HG02610 (cell line): ENCODE measurements at regions not wholly inside any gene's neighbourhood (a gene's known extent, or its start where the extent isn't known, plus 50 kb on each side); places are given as distances from the start of the nearest gene placed in this dataset.
"Not testable (repeated sequence)": the region's sequence is repeated elsewhere in the genome, so short reads cannot be mapped to it uniquely, and the experiment has no call there.

ENCODE experiments used
- ATAC-seq: cut with Tn5 transposase; IDR thresholded peaks from one replicate; pipeline ENCODE4 v1.9.1; 2021; ENCODE audit warnings: mild to moderate bottlenecking, moderate library complexity; ENCODE audit not compliant: unreplicated experiment

DNA sequence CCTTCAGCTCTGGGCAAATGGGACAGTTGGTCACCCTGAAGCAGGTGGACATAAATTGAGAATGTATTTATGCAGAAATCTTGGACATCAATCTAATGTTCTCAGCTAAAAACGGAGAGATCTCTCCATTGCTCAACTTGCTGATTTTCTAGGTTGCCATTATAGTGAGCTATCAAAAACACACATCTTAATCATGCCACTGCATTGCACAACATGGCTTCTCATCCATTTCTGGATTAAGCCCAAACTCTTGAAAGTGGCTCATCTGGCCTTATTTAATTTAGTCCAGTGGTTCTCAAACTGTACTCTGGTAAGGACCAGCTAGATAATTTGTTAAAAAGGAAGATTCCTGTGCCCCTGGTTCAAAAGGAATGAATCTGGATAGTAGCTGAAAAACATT lies 324.9 kb upstream of the CITED2 start:
- ATAC-seq, result no peak

DNA sequence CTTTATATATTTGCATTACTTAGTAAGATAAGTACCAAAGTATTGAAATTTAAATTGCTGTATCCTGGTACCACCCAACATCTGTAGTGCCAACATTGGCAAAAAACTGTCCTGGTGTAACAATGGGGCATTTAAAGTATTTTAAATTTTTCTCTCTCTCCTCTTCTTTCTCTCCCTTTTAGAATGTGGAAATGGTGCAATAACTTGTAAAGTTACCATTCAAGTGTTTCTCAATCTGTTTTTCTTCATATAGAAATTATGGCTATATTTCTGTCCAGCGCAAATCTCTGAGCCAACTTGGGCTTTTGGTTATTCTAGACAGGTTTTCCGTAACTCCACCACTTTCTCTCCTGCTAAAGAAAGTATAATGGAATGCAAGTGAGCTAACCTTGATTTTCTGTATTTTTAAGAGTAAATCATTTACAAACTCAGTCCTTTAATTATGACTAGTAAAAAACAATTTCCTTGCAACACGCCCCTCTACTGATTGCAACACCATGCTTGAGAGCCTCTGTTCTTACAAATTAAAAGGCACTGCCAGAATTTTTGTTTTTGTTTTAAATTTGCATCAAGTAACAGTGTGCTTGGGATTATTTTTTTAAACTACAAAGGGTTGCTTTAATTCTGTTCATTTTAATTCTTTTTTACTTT lies 324.2 kb upstream of the CITED2 start:
- ATAC-seq, result no peak

DNA sequence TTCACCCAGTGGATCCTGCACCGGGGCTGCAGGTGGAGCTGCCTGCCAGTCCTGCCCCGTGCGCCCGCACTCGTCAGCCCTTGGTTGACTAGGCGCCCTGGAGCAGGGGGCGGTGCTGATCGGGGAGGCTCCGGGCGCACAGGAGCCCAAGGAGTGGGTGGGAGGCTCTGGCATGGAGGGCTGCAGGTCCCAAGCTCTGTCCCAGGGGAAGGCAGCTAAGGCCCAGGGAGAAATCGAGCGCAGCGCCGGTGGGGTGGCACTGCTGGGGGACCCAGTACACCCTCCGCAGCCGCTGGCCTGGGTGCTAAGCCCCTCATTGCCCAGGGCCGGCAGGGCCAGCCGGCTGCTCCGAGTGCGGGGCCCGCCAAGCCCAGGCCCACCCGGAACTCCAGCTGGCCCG lies 323.4 kb upstream of the CITED2 start:
- not testable (repeated sequence) for ATAC-seq

DNA sequence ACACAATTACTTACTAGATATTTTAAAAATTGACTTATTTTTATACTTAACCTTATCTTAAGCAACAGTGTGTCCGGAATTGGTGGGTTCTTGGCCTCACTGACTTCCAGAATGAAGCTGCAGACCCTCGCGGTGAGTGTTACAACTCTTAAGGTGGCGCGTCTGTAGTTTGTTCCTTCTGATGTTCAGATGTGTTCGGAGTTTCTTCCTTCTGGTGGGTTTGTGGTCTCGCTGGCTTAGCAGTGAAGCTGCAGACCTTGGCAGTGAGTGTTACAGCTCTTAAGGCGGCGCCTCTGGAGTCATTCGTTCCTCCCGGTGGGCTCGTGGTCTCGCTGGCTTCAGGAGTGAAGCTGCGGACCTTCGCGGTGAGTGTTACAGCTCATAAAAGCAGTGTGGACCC lies 322.5 kb upstream of the CITED2 start:
- not testable (repeated sequence) for ATAC-seq

DNA sequence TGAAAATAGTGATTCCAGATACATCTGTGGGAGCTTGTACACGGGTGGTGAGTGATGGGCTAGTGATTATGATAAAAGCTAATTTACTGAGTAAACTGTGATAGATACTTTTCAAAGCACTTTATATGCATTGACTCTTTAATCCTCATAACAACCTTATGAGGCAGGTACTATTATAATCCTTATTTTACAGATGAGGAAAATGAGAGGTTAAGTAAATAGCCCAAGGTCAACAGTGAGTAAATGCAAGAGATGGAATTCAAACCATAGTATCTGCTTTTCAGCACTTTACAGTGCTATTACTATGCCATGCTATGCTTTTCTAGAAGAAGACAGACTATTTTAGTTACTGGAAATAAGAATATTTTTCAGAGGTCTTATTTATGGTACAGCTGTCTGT lies 320.9 kb upstream of the CITED2 start:
- no peak for ATAC-seq

DNA sequence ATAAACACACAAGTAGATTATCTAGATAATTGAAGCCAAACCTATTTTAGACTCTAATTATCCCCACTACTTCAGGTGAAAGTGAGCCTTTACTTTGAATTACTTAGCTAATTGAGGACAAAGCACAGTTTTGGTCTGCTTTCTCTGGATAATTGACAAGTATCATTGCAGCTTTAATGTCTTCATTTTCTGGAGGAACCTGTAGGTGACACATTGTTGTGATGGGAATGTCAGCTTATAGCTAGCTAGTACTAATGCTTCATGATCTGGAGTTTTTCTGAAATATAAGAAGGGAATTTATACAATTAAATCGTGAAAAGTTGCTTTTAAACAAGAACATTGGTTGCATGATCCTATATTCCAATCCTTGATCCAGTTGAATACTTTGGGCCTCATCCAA lies 319.3 kb upstream of the CITED2 start:
- no peak for ATAC-seq

DNA sequence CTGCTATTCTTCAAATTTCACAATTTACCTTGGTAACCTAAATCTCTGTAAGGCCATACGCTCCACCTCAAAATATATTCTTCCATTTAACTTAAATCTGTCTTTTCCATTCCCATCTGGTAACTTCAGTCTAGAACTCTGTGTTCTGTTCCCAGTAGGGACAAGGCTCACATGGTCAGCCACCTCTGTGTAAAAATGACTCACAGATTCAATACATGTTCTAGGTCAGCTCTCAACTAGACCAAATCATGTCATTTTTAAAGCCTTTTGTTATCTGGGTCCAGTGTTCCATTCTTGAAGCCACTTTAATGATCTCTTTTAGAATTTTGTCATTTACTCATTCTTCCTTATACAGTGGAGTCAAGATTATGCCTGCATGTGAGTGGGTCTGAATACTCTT lies 315.6 kb upstream of the CITED2 start:
- no peak for ATAC-seq

DNA sequence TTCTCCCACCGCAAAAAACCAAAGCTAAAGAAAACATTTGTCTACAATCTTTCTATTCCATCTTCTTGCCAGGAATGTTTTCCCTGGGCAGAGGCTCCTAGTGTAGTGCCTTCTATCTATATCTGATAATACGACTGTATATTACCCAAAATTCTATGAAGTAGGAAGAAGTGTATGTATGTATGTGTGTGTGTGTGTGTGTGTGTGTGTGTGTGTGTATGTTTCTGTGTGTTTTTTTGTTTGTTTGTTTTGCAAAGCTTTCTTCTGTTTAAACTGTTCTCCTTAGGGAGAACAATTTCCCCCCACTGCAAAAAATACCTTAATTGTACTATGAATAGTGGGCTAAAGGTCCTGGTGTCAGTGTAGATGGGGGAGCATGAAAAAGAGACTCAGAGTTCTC lies 312.6 kb upstream of the CITED2 start:
- no peak for ATAC-seq

DNA sequence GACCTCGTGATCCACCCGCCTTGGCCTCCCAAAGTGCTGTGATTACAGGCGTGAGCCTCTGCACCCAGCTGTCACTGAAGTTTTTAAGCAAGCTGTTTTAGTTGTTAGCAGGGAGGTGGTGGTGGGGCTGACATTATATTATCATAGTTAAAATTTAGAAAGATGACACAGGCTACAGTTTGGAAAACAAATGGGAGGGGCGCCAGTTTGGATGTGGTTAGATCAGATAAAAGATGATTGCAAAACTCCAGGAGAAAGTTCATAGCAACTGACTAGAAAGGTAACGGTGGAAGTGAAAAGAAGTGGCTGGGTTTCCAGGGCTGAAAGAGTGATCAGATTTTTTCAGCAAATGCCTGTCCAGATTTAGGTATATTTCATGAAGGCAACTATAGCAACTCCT lies 311.9 kb upstream of the CITED2 start:
- no peak for ATAC-seq

DNA sequence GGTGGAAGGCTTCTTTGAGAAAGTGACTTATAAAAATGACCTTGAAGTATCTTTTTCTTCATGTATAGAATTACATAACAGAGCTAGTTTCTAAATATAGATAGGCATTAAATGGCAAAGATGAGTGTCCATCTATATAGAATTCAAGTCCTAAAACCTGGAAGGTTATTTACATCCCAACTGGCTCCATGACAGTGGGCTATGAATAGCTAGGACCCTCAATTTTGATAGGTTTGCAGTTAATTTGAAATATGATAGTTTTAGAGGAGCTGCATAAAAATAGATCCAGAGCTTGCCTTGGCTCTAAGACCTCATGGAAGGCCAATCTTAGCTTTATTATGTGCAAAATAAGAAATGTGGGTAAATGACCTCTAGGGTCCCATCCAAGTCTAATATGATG lies 310.6 kb upstream of the CITED2 start:
- no peak for ATAC-seq

DNA sequence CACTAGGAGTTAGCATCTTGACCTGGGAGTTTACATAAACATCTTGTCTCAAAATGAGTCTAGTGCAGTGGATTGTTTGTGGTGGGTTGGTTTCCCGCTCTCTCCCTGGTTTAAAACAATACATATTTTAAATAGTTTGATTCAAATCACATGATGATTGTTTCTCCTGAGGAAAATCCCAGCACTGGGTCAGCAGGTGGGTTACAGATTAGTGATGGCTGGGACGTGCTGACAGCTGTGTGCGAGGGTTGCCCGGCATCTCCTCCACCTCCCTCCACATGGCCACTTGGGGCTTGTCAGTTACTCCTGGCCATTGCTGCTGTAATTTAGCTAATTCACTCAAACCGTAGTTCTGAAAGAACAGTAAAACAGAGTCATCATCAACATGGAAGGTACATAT lies 306.4 kb upstream of the CITED2 start:
- no peak for ATAC-seq

DNA sequence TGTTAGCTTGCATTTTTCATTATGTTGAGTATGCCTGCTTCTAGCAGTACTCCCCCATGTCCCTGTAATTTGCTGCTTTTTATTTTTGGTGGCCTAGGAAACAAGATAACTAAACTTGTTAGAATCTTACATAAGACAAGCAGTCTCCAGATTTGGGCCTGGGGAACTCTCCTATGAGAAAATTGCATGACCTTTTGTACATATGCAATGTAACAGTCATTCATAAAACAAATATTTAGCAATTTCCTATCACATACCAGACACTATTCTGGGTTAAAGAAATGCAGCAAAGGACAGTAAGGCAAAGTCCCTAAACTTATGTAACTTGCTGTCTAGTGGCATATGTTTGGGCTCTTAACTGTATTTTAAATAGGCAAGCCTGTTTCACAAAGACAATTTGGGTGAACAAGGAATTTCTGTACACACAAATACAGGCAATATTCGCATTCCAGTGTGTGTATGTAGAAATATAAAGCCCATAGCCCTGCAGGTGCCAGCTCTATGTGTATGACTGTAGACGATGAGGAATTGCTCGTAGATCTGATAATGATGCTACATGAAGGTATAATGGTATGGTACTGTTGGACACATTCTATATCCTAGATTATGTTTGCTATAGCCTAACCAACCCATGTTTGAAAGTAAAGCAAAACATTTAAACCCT lies 305.2 kb upstream of the CITED2 start:
- ATAC-seq, result no peak

DNA sequence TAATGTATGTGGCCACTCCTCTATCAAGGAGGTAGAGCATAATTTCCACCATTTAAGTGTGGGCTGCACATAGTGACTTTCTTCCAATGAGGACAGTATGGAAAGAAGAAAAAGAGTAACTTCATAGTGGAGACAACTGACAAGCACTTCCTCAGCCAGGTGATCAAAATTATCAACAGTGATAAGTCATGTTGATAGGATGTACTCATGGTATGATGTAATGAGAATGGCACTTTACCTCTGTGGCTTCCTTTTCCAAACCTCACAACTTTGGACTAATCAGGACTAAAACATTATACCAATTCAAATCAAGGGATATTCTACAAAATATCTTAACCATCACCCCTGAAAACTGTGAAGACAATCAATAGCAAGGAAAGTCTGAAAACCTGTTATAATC lies 302.3 kb upstream of the CITED2 start:
- no peak for ATAC-seq

DNA sequence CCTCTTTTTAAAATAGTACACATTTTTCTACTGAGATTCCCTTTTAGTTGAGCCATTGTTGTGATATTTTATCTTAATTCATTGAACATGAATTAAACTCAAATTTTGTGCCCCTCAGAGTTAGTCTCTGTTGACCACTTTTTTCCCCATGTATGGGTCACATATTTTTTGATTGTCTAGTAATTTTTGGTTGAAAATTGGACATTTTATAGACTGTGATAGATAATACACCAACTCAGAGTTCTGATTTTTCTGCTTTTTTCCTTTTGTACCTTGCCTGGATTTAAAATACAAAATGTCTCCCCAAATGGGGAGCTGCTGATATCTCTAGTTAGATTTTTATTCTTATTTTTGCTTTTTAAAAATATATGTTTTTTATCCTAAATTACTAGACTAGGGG lies 291.8 kb upstream of the CITED2 start:
- no peak for ATAC-seq

DNA sequence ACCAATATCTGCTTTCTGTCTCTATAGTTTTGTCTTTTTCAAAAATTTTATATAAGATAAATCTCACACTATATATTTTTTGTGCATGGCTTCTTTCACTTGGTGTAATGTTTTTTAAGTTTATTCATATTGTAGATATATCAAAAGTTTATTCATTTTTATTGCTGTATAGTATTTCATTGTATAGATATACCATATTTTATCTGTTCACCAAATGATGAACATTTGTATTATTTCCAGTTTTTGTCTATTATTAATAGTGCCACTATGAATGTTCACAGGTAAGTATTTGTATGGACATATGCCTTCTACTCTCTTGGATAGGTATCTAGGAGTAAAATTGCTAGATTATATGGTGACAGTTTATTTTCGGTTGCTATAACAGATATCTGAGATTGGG lies 289.5 kb upstream of the CITED2 start:
- no peak for ATAC-seq

DNA sequence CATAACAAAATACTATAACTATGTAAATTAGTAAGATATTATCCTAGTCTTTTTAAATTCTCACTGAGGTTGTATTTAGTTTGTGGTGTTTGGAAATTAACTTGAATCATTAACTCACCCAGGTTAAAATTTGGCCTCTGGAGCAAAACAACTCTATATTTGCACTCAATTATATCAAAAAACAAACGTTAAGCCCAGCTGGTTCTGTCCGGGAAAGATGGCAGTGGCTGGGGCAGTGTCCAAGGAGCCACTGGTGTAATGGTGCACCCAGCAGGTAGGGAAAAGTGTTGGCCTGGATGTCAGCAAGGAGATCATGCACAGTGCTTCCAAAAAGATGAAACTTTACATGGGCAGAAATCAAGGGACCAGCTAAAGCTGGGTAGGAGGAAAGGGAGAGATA lies 285.3 kb upstream of the CITED2 start:
- no peak for ATAC-seq

DNA sequence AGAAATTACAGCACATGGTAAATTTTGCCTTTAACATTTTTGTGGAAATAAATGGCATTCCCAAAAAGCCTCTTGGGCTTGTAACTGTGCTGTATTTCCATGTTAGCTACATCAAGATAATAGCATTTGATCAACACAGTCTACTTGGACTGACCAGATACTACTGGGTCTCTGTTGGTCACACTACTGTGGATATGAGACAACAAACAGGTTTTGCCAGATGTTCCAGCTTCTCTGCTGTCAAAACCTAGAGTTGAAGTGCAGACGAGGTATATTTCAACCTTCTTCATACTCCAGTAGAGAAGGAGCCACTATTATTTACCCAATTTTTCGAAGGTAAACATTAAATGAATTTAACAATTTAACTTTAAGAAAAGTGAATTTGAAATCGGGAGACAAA lies 284.7 kb upstream of the CITED2 start:
- ATAC-seq, result no peak

DNA sequence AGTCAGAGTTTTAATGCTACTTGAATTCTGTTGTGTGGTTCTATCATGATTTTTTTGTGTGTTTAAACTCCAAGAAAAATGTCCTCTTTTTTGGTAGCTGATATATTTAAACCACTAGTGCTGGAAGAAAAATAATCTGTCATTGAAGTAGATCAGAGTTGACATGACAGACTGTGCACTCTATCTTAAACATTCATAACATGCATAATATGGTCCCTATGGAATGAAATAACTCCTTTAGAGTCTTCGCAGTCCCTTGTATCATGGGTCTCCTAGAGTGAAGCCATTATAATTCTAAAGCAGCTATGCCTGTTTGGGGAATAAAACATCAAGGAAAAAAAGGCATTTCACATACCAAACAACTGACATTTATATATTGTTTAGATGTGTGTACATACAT lies 282.7 kb upstream of the CITED2 start:
- ATAC-seq, result no peak

DNA sequence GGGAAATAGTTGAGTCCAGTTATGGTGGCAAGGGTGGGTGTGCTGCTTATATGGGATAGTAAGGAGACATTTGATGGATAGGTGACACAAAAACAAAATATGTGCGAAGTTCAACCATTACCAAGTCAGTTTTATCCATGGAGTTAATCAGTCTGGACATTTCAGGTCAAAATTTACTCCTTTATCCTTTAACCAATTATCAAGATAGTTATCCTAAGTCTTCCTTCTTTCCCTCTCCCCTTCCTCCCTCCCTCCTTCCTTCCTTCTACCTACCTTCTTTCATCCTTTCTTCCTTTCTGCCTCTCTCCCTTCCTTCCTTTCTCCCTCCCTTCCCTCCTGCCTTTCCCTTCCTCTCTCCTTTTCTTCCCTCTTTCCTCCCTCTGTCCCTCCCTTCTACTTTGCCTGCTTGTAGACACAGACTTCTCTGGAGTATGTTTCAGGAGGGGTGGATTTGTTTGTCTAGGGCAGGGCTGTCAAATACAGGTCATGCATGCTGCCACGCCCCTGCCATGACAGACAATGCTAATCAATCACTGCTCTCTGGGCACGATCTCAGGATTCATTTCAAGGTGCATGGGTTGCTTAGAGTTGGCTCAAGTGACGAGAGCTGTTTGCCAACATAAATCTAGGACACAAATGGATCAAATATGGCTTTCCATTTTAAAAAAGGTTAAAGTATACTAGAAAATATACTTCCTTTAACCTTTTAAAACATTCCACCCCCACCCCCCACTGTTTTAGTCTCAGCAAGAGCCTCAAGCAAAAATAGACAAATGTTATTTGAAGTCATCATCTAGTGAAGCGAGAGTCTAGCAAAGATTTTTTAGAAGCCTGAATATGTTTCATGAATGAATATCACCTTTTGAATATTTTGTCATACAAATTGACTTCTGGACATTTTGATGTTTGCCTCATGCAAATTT lies 281.6 kb upstream of the CITED2 start:
- no peak for ATAC-seq

DNA sequence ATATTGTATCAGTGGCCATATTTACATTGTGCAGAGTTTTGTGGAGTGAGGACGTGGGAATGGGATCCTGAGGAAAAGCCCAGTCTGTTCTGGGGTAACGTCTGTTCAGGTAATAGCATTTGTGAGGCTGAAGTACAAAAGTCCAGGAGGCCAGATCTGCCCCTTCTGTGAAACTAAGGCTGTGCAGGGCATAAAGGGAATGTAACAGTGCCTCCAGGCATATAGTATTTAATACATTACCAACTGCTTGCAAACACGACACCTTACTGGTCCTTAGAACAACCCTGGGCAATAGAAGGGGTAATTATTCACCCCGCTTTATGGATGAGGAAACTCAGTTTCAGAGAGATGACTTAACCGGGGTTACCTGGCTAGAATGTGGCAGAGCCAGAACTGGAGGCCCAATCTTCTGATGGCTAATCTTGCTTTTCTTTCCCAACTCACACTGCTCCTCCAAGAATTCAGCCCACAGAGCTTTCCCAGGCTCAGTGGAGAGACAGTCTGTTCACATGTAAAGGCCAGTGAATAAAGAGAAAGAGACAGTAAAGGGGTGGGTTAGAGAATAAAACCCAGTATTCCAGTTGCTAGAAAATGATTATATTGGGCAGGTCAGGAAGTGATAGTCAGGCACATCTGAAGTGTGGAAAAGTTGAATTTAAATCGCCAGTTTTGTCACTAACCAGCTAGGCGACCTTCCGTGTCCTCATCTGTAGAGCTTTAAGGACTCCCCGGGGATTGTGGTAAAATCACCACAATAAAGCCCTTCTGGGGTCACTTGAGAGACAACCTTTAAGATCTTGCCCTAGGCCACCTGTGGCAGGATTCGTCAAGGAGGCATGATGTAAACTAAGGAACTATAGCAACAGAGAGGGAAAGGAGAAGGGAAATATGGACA lies 280.7 kb upstream of the CITED2 start:
- ATAC-seq, result no peak

DNA sequence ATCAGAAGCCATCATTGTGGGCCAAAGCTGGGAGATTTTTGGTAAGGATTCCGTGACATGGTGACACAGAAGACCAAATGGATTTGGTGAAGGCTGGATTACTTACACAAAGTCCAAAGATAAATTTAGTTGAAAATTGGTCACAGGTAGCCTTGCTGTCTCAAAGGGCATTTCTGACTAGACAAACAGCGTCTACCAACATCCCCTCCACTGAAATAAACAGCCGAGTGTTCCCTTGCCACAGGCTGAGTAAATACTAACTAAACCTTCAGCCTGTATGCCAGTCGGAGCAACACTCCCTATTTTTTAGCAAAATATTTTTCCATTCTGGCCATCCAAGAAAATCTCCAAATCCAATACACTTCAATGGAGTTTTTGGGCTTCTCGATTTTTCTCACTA lies 279.9 kb upstream of the CITED2 start:
- no peak for ATAC-seq
